GM12878 (cell line): ENCODE measurements at regions not wholly inside any gene's neighbourhood (a gene's known extent, or its start where the extent isn't known, plus 50 kb on each side); places are given as distances from the start of the nearest gene placed in this dataset.

Source experiments
- ATAC-seq: fragments of 200-7000 bp; cut with Tn5 transposase; 3 replicates; pipeline ENCODE4 v1.9.1; 2020; ENCODE audit warnings: mild to moderate bottlenecking, moderate library complexity
- BruUV-seq: library from RNA; stranded (reverse); fragments of 400-500 nt; replicated peaks from 2 replicates; lab custom pipeline; 2021; lab: Mats Ljungman, UMichigan
- CTCF ChIA-PET: fragments of 300-600 bp; sonication (Branson Sonifier 250); formaldehyde crosslinking; extraction: SDS; loops from one replicate; lab custom pipeline; 2021; ENCODE audit warnings: inconsistent platforms; lab: Yijun Ruan, JAX
- POLR2A ChIA-PET: fragments of 350-600 bp; formaldehyde crosslinking; extraction: SDS; loops from one replicate; lab custom pipeline; 2021; ENCODE audit warnings: inconsistent platforms; lab: Charles Lee
- RAD21 ChIA-PET: fragments of 300-600 bp; sonication (Branson Sonifier 250); formaldehyde crosslinking; loops from one replicate; lab custom pipeline; 2023; ENCODE audit warnings: antibody characterized with exemption; ENCODE audit not compliant: unreplicated experiment; lab: Charles Lee
- SMC1A ChIA-PET: fragments of 300-600 bp; sonication (Branson Sonifier 250); formaldehyde crosslinking; loops from one replicate; lab custom pipeline; 2023; ENCODE audit not compliant: unreplicated experiment, uncharacterized antibody; lab: Charles Lee
- DNase-seq: peaks from one replicate; pipeline ENCODE4 v3.0.0-alpha.2; 2011; ENCODE audit warnings: low read depth, low spot score
- FAIRE-seq: peaks from 3 replicates; lab custom pipeline; 2011; peaks lifted over from hg19 to GRCh38; lab: Jason Lieb, UNC
- H2AFZ ChIP-seq: 2 replicates; pipeline ENCODE4 v1.6.0; 2011; ENCODE audit warnings: low read depth, low read length, control low read depth; ENCODE audit not compliant: control insufficient read depth
- H3K27ac ChIP-seq: 2 replicates; pipeline ENCODE4 v1.5.1; 2011; ENCODE audit warnings: control low read depth; ENCODE audit not compliant: control insufficient read depth, insufficient read depth
- H3K27me3 ChIP-seq, 2 experiments: replicated peaks in 1 of 2; 2 replicates each; pipeline versions ENCODE4 v1.6.0 to v1.6.1; 2011; ENCODE audit warnings: low read length in 1 of 2; ENCODE audit not compliant: control insufficient read depth in 2 of 2, insufficient read depth in 2 of 2
- H3K36me3 ChIP-seq, 2 experiments: 2 replicates each; pipeline ENCODE4 v1.5.1; 2011; ENCODE audit warnings: low read length in 1 of 2; ENCODE audit not compliant: control insufficient read depth in 2 of 2, insufficient read depth in 2 of 2
- H3K4me1 ChIP-seq: 2 replicates; pipeline ENCODE4 v1.6.1; 2011; ENCODE audit warnings: mild to moderate bottlenecking, low read length, moderate library complexity, mixed read lengths; ENCODE audit not compliant: control insufficient read depth, insufficient read depth
- H3K4me2 ChIP-seq: 2 replicates; pipeline ENCODE4 v1.6.0; 2011; ENCODE audit warnings: control low read depth; ENCODE audit not compliant: control insufficient read depth, insufficient read depth
- H3K4me3 ChIP-seq: fragments of 200-600 bp; sonication (generic); 2 replicates; pipeline ENCODE4 v1.5.1; 2016
- H3K79me2 ChIP-seq: 2 replicates; pipeline ENCODE4 v1.6.0; 2011; ENCODE audit warnings: low read length; ENCODE audit not compliant: control insufficient read depth, insufficient read depth
- H3K9ac ChIP-seq: 2 replicates; pipeline ENCODE4 v1.8.0; 2011; ENCODE audit warnings: low read length, control low read depth, mixed read lengths; ENCODE audit not compliant: control insufficient read depth, insufficient read depth
- H3K9me3 ChIP-seq: replicated peaks from 3 replicates; pipeline ENCODE4 v1.5.1; 2011; ENCODE audit warnings: mild to moderate bottlenecking, low read length; ENCODE audit not compliant: control insufficient read depth, insufficient read depth
- H4K20me1 ChIP-seq: 2 replicates; pipeline ENCODE4 v1.6.0; 2011; ENCODE audit not compliant: control insufficient read depth, insufficient read depth
- IKZF1 ChIP-seq: fragments of 450-650 bp; conservative IDR thresholded peaks from 2 replicates; pipeline ENCODE4 v1.6.1; 2017; ENCODE audit warnings: antibody characterized with exemption, mild to moderate bottlenecking
- RAD21 ChIP-seq: IDR thresholded peaks from 2 replicates; pipeline ENCODE4 v1.6.1; 2011; ENCODE audit warnings: mild to moderate bottlenecking, low read depth, low read length, moderate library complexity; ENCODE audit not compliant: insufficient read depth
- SPI1 ChIP-seq: IDR thresholded peaks from 2 replicates; pipeline ENCODE4 v1.6.1; 2011; ENCODE audit warnings: low read depth, mild to moderate bottlenecking, low read length, moderate library complexity, borderline replicate concordance; ENCODE audit not compliant: insufficient read depth
- WGBS: methylation state at CpG from one replicate; pipeline ENCODE4 v1.1.6; 2016; ENCODE audit warnings: low lambda C conversion rate; ENCODE audit not compliant: insufficient replicate concordance, insufficient coverage; ENCODE audit errors: missing lambda C conversion rate; 5-methylcytosine and 5-hydroxymethylcytosine counted together
- in situ Hi-C: fragments of 300-500 bp; cut with MboI; formaldehyde crosslinking; loops from 9 replicates; pipeline ENCODE4 v1.14.3; 2018; ENCODE audit warnings: mixed read lengths
- intact Hi-C: fragments of 100-400 bp; cut with micrococcal nuclease; formaldehyde crosslinking; loops from one replicate; pipeline ENCODE4 v1.14.2; 2022; ENCODE audit not compliant: unreplicated experiment
- TF ChIP-seq, protein P1 (sequence below): fragments of 450-650 bp; IDR thresholded peaks from 2 replicates; pipeline ENCODE4 v1.6.1; 2017; ENCODE audit warnings: low read depth, mild to moderate bottlenecking, moderate library complexity

DNA sequence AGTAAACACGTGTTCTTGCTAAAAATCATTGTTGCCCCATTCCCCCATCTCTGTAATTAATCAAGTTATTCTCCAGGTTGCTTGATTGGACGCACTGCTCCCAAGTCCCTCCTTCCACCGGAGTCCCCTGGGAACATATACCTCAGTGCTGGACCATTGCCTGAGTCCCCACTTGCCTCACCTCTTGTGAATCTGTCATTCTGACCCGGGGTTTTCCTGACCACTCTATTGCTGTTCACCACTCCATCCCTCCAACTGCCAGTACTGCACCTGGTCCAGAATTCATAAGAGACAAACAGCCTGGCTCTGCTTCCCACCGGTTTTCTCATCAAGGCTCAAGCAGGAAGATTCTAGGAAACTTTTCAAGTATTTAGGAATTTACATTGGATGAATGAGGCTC is 555.9 kb downstream of the VRK1 start (continued):
- peak; percentile 49 for TF ChIP-seq IKZF1
- TF ChIP-seq, protein P1, sequence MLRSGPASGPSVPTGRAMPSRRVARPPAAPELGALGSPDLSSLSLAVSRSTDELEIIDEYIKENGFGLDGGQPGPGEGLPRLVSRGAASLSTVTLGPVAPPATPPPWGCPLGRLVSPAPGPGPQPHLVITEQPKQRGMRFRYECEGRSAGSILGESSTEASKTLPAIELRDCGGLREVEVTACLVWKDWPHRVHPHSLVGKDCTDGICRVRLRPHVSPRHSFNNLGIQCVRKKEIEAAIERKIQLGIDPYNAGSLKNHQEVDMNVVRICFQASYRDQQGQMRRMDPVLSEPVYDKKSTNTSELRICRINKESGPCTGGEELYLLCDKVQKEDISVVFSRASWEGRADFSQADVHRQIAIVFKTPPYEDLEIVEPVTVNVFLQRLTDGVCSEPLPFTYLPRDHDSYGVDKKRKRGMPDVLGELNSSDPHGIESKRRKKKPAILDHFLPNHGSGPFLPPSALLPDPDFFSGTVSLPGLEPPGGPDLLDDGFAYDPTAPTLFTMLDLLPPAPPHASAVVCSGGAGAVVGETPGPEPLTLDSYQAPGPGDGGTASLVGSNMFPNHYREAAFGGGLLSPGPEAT = peak; percentile 40; the same call in 1 of the 2 replicates

- SMC1A ChIA-PET = interaction anchor here (0.7 to 2.4 kb wide), 11 partner anchors 10 to 63 kb away, joined by 3 to 8 read pairs (median 4); no protein-coding TSS in a partner anchor
- ATAC-seq (no peak), FAIRE-seq (no peak), DNase-seq (no peak)
- no peak overlapping the region for H3K9ac ChIP-seq
- no peaks in the 10 kb centered on the region for H3K36me3 ChIP-seq
- no peak overlapping the region for H3K27ac ChIP-seq
- no peaks in the 10 kb centered on the region for H3K79me2 ChIP-seq
- in situ Hi-C loops (no loop called here), intact Hi-C loops (no loop called here)
- H3K4me1 ChIP-seq = no peaks in the 10 kb centered on the region
- no peaks in the 10 kb centered on the region for H4K20me1 ChIP-seq
- H2AFZ ChIP-seq = no peak overlapping the region
- H3K27me3 ChIP-seq = no peaks in the 10 kb centered on the region
- H3K9me3 ChIP-seq = no peaks in the 10 kb centered on the region
- POLR2A ChIA-PET = interaction anchor here (1.0 to 3.0 kb wide), 4 partner anchors 14 to 34 kb away, joined by 4 to 7 read pairs (median 4); no protein-coding TSS in a partner anchor
- WGBS = 0% methylated on average over 3 of the region's 3 CpGs
- no peak overlapping the region for H3K4me2 ChIP-seq
- RAD21 ChIA-PET = interaction anchor here (1.1 to 3.8 kb wide), 6 partner anchors 18 to 54 kb away, joined by 3 to 15 read pairs (median 8); no protein-coding TSS in a partner anchor
- no TSS peak for BruUV-seq
- CTCF ChIA-PET = interaction anchor here (1.1 to 1.7 kb wide), 5 partner anchors 9 to 53 kb away, joined by 3 to 5 read pairs (median 3); no protein-coding TSS in a partner anchor
- no peak overlapping the region for H3K4me3 ChIP-seq
- TF ChIP-seq RAD21 (peak; percentile 14; the same call in 1 of the 2 replicates), SPI1 (no peak)
Observed at GRCh38 chr14:97354119-97354722, 557.0 kb downstream of the VRK1 start.
